ENCODE measurements at regions not wholly inside any gene's neighbourhood (a gene's known extent, or its start where the extent isn't known, plus 50 kb on each side); places are given as distances from the start of the nearest gene placed in this dataset.

DNA sequence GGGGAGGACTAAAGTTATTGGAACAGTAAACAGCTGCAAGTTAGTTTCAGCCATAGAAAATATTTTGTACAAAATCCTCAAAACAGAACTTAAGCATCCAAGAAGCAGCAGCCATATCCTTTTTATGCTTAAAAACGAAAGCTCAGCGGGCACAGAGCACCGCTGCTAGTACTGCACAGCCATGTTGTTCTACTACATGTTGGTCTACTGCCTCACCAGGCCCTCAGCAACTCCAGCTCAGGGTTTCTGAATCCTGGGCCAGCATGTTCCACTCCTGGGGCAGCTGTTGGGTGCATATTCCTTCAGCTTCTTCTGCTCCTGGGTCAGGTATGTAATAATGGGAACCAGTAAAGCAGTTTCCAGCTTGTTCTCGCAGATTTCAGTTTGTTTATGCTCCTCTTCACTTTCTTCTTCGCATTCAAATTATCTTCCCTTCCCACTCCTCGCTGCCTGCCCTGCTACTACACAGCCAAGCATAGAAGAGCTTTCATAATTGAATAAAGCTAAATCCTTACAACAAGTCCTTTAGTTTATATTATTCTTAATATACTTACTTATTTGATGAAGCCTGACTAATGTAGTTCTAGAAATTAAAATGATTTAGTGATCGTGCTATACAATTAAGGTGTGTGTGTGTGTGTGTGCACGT lies 820.5 kb upstream of the ATXN8OS start:
- H3K4me3 ChIP-seq (ENCODE audit: low read length): no peak overlapping the region
- H3K9me3 ChIP-seq (replicated peaks; ENCODE audit: control insufficient read depth, low read depth, low read length): no peaks in the 10 kb centered on the region
- no peaks in the 10 kb centered on the region for H3K27me3 ChIP-seq (ENCODE audit: control insufficient read depth, insufficient read depth, low read length)
- H3K27ac ChIP-seq (ENCODE audit: low read length): no peak overlapping the region
- WGBS (ENCODE audit: insufficient coverage): 93% methylated on average over 3 of the region's 8 CpGs
- H3K4me1 ChIP-seq (ENCODE audit: control insufficient read depth, insufficient read depth, low read length): no peaks in the 10 kb centered on the region
- no peaks in the 10 kb centered on the region for H3K36me3 ChIP-seq (ENCODE audit: control insufficient read depth, insufficient read depth, low read length)
- DNase-seq: no peak

DNA sequence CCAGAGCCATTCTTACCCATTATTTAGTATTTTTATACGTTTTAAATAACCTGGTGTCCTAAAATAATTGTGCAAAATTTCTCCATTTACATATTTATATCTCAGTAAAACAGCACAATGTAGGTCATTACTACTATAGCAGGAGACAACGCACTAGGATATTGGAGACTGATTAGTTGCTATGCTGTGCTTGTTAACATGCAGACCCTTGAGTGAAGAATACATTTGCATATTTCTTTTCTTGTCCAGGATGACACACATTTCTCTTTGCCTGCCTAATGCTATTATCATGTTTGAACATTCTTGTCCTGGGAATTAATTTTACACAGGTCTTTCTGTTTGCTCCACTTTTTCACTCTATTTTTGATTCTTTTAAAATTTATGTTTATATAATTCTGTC lies 823.8 kb upstream of the ATXN8OS start:
- Histone ChIP-seq H3K4me3 (ENCODE audit: low read length) (no peak overlapping the region), H3K36me3 (ENCODE audit: control insufficient read depth, insufficient read depth, low read length) (no peaks in the 10 kb centered on the region), H3K27ac (ENCODE audit: low read length) (no peak overlapping the region), H3K27me3 (ENCODE audit: control insufficient read depth, insufficient read depth, low read length) (no peaks in the 10 kb centered on the region), H3K4me1 (ENCODE audit: control insufficient read depth, insufficient read depth, low read length) (no peaks in the 10 kb centered on the region), H3K9me3 (replicated peaks; ENCODE audit: control insufficient read depth, low read depth, low read length) (no peaks in the 10 kb centered on the region)
- no CpG with 5 or more reads among the region's 2 CpGs for WGBS (ENCODE audit: insufficient coverage)
- no peak for DNase-seq

GRCh38 chr13:69283301-69283700 lies 824.3 kb upstream of the ATXN8OS start:
- Histone ChIP-seq H3K27me3 (ENCODE audit: control insufficient read depth, insufficient read depth, low read length) (no peaks in the 10 kb centered on the region), H3K36me3 (ENCODE audit: control insufficient read depth, insufficient read depth, low read length) (no peaks in the 10 kb centered on the region), H3K27ac (ENCODE audit: low read length) (no peak overlapping the region), H3K4me1 (ENCODE audit: control insufficient read depth, insufficient read depth, low read length) (no peaks in the 10 kb centered on the region), H3K4me3 (ENCODE audit: low read length) (no peak overlapping the region), H3K9me3 (replicated peaks; ENCODE audit: control insufficient read depth, low read depth, low read length) (no peaks in the 10 kb centered on the region)
- DNase-seq: no peak
- WGBS (ENCODE audit: insufficient coverage): no CpG with 5 or more reads among the region's 1 CpG

- Histone ChIP-seq H3K4me3 (ENCODE audit: low read length) (no peak overlapping the region), H3K36me3 (ENCODE audit: control insufficient read depth, insufficient read depth, low read length) (no peaks in the 10 kb centered on the region), H3K27me3 (ENCODE audit: control insufficient read depth, insufficient read depth, low read length) (no peaks in the 10 kb centered on the region), H3K27ac (ENCODE audit: low read length) (no peak overlapping the region), H3K4me1 (ENCODE audit: control insufficient read depth, insufficient read depth, low read length) (no peaks in the 10 kb centered on the region), H3K9me3 (replicated peaks; ENCODE audit: control insufficient read depth, low read depth, low read length) (no peaks in the 10 kb centered on the region)
- WGBS (ENCODE audit: insufficient coverage): no CpG with 5 or more reads among the region's 4 CpGs
- no peak for DNase-seq
Measured at GRCh38 chr13:69280399-69280798, 827.2 kb upstream of the ATXN8OS start.

GRCh38 chr13:69279213-69279612 lies 828.4 kb upstream of the ATXN8OS start:
- Histone ChIP-seq H3K27me3 (ENCODE audit: control insufficient read depth, insufficient read depth, low read length) (no peaks in the 10 kb centered on the region), H3K4me3 (ENCODE audit: low read length) (no peak overlapping the region), H3K27ac (ENCODE audit: low read length) (no peak overlapping the region), H3K36me3 (ENCODE audit: control insufficient read depth, insufficient read depth, low read length) (no peaks in the 10 kb centered on the region), H3K9me3 (replicated peaks; ENCODE audit: control insufficient read depth, low read depth, low read length) (no peaks in the 10 kb centered on the region), H3K4me1 (ENCODE audit: control insufficient read depth, insufficient read depth, low read length) (no peaks in the 10 kb centered on the region)
- no peak for DNase-seq

GRCh38 chr13:69274231-69274630 lies 833.4 kb upstream of the ATXN8OS start:
- no peak for DNase-seq
- H3K27me3 ChIP-seq (ENCODE audit: control insufficient read depth, insufficient read depth, low read length): no peaks in the 10 kb centered on the region
- H3K9me3 ChIP-seq (replicated peaks; ENCODE audit: control insufficient read depth, low read depth, low read length): no peaks in the 10 kb centered on the region
- no peaks in the 10 kb centered on the region for H3K4me1 ChIP-seq (ENCODE audit: control insufficient read depth, insufficient read depth, low read length)
- H3K27ac ChIP-seq (ENCODE audit: low read length): no peak overlapping the region
- H3K4me3 ChIP-seq (ENCODE audit: low read length): no peak overlapping the region
- no peaks in the 10 kb centered on the region for H3K36me3 ChIP-seq (ENCODE audit: control insufficient read depth, insufficient read depth, low read length)
- no CpG with 5 or more reads among the region's 1 CpG for WGBS (ENCODE audit: insufficient coverage)

- Histone ChIP-seq H3K27ac (ENCODE audit: low read length) (no peak overlapping the region), H3K4me3 (ENCODE audit: low read length) (no peak overlapping the region), H3K27me3 (ENCODE audit: control insufficient read depth, insufficient read depth, low read length) (no peaks in the 10 kb centered on the region), H3K9me3 (replicated peaks; ENCODE audit: control insufficient read depth, low read depth, low read length) (no peaks in the 10 kb centered on the region), H3K4me1 (ENCODE audit: control insufficient read depth, insufficient read depth, low read length) (no peaks in the 10 kb centered on the region), H3K36me3 (ENCODE audit: control insufficient read depth, insufficient read depth, low read length) (no peaks in the 10 kb centered on the region)
- DNase-seq: no peak
- 94% methylated on average over 3 of the region's 5 CpGs for WGBS (ENCODE audit: insufficient coverage)
Measured at GRCh38 chr13:69264362-69265334, 843.0 kb upstream of the ATXN8OS start.

DNA sequence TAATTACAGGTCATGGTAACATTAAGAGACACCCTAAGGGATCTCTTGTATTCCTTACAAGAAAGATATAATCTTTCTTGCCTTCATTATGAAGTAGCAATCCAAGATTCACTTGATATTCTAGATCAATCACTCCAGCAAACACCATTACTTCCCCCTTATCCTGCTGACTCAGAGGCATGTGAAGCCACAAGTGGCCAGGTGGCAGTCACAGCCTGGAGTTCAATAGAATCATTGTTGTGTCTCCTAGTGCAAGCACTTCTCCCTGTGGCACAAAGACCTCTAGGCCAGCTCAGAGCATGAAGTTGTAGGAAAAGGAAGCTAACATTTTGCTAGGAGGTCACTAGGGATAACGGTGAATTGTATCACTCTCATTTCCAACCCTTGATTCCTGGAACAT lies 864.3 kb upstream of the ATXN8OS start:
- no CpG with 5 or more reads among the region's 1 CpG for WGBS (ENCODE audit: insufficient coverage)
- Histone ChIP-seq H3K4me3 (ENCODE audit: low read length) (no peak overlapping the region), H3K27me3 (ENCODE audit: control insufficient read depth, insufficient read depth, low read length) (no peaks in the 10 kb centered on the region), H3K4me1 (ENCODE audit: control insufficient read depth, insufficient read depth, low read length) (no peaks in the 10 kb centered on the region), H3K27ac (ENCODE audit: low read length) (no peak overlapping the region), H3K9me3 (replicated peaks; ENCODE audit: control insufficient read depth, low read depth, low read length) (no peaks in the 10 kb centered on the region), H3K36me3 (ENCODE audit: control insufficient read depth, insufficient read depth, low read length) (no peaks in the 10 kb centered on the region)
- no peak for DNase-seq

GRCh38 chr13:69234171-69234570 lies 873.5 kb upstream of the ATXN8OS start:
- no peak overlapping the region for H3K4me3 ChIP-seq (ENCODE audit: low read length)
- H3K4me1 ChIP-seq (ENCODE audit: control insufficient read depth, insufficient read depth, low read length): no peaks in the 10 kb centered on the region
- no peaks in the 10 kb centered on the region for H3K9me3 ChIP-seq (replicated peaks; ENCODE audit: control insufficient read depth, low read depth, low read length)
- no peaks in the 10 kb centered on the region for H3K36me3 ChIP-seq (ENCODE audit: control insufficient read depth, insufficient read depth, low read length)
- H3K27ac ChIP-seq (ENCODE audit: low read length): no peak overlapping the region
- H3K27me3 ChIP-seq (ENCODE audit: control insufficient read depth, insufficient read depth, low read length): no peaks in the 10 kb centered on the region
- no peak for DNase-seq

- WGBS (ENCODE audit: insufficient coverage): no CpG with 5 or more reads among the region's 2 CpGs
- Histone ChIP-seq H3K9me3 (replicated peaks; ENCODE audit: control insufficient read depth, low read depth, low read length) (no peaks in the 10 kb centered on the region), H3K36me3 (ENCODE audit: control insufficient read depth, insufficient read depth, low read length) (no peaks in the 10 kb centered on the region), H3K4me3 (ENCODE audit: low read length) (no peak overlapping the region), H3K27me3 (ENCODE audit: control insufficient read depth, insufficient read depth, low read length) (no peaks in the 10 kb centered on the region), H3K4me1 (ENCODE audit: control insufficient read depth, insufficient read depth, low read length) (no peaks in the 10 kb centered on the region), H3K27ac (ENCODE audit: low read length) (no peak overlapping the region)
- DNase-seq: no peak
Measured at GRCh38 chr13:69226427-69226826, 881.2 kb upstream of the ATXN8OS start.

Data from muscle of leg (tissue), 3 donors.